RWPE1 (cell line): ENCODE measurements at regions not wholly inside any gene's neighbourhood (a gene's known extent, or its start where the extent isn't known, plus 50 kb on each side); places are given as distances from the start of the nearest gene placed in this dataset.

Experiments
- CTCF ChIA-PET: fragments of 350-600 bp; sonication (Branson Sonifier 250); formaldehyde crosslinking; extraction: SDS; loops from one replicate; lab custom pipeline; 2021; lab: Yijun Ruan, JAX
- POLR2A ChIA-PET: fragments of 400-600 bp; formaldehyde crosslinking; extraction: SDS; loops from one replicate; lab custom pipeline; 2020; ENCODE audit warnings: antibody characterized with exemption; ENCODE audit not compliant: low non-redundant PET; lab: Yijun Ruan, JAX
- DNase-seq: peaks from one replicate; pipeline ENCODE4 v3.0.0; 2012; ENCODE audit warnings: low spot score
- H3K27ac ChIP-seq: fragments of 450-650 bp; 2 replicates; pipeline ENCODE4 v1.5.1; 2017
- TF ChIP-seq, protein P1 (sequence below): fragments of 450-650 bp; conservative IDR thresholded peaks from 2 replicates; pipeline ENCODE4 v1.5.1; 2017; ENCODE audit warnings: low read depth, mild to moderate bottlenecking

DNA sequence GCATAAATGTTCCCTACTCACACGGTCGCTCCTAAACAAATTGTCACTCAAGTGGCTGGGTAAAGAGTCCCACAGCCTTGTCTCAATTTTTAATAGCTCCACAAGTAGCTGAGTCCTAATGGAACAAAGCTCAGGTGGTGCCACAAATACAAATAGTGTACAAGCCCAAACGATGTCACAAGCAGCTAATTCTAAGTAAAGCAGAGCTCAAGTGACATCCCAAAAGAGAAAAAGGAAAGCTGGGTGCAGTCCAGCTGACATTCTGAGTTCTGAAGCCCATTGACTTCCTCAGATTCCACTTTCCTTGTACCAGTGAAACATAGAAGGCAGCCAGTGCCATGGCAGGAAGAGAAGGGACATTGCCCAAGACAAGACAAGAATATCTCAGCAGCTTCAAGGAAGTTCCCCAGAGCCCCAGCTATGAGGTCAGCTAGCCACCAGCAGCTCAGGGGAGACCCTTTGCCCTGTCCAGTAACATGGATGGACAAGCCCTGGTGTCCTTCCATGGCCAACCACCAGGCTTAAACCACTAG, 231.2 kb upstream of the SGCD start:
- TF ChIP-seq, protein P1, sequence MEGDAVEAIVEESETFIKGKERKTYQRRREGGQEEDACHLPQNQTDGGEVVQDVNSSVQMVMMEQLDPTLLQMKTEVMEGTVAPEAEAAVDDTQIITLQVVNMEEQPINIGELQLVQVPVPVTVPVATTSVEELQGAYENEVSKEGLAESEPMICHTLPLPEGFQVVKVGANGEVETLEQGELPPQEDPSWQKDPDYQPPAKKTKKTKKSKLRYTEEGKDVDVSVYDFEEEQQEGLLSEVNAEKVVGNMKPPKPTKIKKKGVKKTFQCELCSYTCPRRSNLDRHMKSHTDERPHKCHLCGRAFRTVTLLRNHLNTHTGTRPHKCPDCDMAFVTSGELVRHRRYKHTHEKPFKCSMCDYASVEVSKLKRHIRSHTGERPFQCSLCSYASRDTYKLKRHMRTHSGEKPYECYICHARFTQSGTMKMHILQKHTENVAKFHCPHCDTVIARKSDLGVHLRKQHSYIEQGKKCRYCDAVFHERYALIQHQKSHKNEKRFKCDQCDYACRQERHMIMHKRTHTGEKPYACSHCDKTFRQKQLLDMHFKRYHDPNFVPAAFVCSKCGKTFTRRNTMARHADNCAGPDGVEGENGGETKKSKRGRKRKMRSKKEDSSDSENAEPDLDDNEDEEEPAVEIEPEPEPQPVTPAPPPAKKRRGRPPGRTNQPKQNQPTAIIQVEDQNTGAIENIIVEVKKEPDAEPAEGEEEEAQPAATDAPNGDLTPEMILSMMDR = no peak
- ChIA-PET POLR2A (no interaction called here), CTCF (no interaction called here)
- H3K27ac ChIP-seq = no peak overlapping the region
- no peak for DNase-seq

DNA sequence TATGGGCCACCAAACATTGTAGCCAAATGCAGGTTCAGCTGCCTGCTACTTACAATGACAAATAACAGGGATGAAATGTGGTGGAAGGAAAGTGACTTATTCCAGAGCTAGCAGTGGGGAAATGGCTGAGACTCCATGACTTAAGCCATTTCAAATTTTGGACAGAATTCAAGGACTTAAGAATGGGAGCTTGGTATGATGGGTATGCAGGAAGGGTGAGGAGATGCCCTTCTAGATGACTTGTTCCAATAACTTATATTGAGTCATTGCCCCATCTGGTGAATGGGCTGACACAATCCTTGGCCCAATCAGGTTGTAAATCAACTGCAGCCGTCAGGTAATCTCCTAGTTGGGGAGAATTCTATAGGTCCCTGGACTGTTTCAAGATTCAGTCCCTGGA, 230.7 kb upstream of the SGCD start:
- POLR2A ChIA-PET = no interaction called here
- no peak for DNase-seq
- TF ChIP-seq, protein P1 = no peak
- CTCF ChIA-PET = no interaction called here
- no peak overlapping the region for H3K27ac ChIP-seq

DNA sequence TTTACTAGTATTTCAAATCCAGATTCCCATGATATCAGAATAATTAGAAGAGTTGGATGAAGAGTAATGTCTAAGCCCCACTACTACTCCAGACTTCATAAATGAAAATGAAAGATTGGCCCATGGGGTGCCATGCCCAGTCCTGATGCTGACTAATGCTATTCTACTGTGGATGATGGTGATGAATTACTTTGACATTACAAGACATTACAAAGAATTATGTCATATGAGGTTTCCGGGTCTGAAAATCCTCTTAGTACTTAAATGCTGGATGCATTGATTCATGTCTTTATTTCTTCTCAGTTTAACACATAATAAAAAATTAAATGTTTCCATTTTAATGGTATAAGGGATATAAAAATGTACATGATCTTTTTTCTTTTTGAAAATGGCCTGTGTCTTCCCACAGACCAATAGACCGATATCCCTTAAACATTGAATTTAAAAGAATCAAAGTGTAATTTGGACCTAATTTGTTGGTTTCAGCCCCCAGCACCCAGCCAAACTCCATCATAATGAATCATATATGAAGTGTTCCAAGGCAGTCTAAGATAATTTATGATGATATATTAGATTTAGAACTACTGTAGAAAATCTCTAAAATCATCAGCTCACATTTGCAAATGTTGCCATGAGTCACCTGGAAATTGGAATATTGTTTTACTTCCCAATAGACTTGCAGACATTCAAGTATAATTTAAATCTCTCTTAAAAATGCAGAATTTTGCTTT, 223.6 kb upstream of the SGCD start:
- no peak overlapping the region for H3K27ac ChIP-seq
- no peak for DNase-seq
- CTCF ChIA-PET = no interaction called here
- POLR2A ChIA-PET = no interaction called here
- TF ChIP-seq, protein P1 = no peak

- CTCF ChIA-PET = no interaction called here
- no peak for DNase-seq
- POLR2A ChIA-PET = no interaction called here
- TF ChIP-seq, protein P1 = no peak
- H3K27ac ChIP-seq = no peak overlapping the region
These were observed 217.5 kb upstream of the SGCD start for GRCh38 chr5:156109317-156110023.

GRCh38 chr5:156119692-156120091, 207.3 kb upstream of the SGCD start:
- TF ChIP-seq, protein P1 = no peak
- ChIA-PET CTCF (no interaction called here), POLR2A (no interaction called here)
- no peak overlapping the region for H3K27ac ChIP-seq
- DNase-seq = no peak

GRCh38 chr5:156120777-156121176, 206.2 kb upstream of the SGCD start:
- no peak for DNase-seq
- no peak overlapping the region for H3K27ac ChIP-seq
- TF ChIP-seq, protein P1 = no peak
- CTCF ChIA-PET = no interaction called here
- POLR2A ChIA-PET = no interaction called here
